Inflammatory macrophage treated with lipopolysaccharide for 1 hour (primary cell): ENCODE measurements at regions not wholly inside any gene's neighbourhood (a gene's known extent, or its start where the extent isn't known, plus 50 kb on each side); places are given as distances from the start of the nearest gene placed in this dataset.
A peak's percentile ranks its signal among the peaks of the same experiment; 100 is the strongest.

Experiments
- DNase-seq, 2 donors: peaks; one replicate each; pipeline ENCODE4 v3.0.0-alpha.2; 2020 to 2022

DNA sequence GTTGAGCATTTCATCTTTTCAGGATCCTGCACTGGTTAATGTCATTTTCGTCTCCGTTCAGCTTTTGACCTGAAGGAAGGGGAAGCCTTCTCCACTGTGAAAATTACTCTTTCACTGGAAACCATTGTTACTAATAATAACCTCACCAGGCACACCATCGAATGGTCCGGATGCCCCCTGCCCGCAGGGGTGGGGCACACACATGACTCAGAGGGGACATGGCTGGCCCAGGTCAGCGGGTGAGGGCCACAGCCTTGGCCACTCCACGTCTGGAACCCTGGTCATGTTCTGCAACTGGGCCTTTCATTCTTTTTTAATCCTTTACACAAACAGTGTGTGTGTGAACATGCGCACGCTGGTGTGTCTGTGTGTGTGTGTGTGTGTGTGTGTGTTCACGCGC lies 191.8 kb downstream of the BCOR start:
- no peak for DNase-seq

DNA sequence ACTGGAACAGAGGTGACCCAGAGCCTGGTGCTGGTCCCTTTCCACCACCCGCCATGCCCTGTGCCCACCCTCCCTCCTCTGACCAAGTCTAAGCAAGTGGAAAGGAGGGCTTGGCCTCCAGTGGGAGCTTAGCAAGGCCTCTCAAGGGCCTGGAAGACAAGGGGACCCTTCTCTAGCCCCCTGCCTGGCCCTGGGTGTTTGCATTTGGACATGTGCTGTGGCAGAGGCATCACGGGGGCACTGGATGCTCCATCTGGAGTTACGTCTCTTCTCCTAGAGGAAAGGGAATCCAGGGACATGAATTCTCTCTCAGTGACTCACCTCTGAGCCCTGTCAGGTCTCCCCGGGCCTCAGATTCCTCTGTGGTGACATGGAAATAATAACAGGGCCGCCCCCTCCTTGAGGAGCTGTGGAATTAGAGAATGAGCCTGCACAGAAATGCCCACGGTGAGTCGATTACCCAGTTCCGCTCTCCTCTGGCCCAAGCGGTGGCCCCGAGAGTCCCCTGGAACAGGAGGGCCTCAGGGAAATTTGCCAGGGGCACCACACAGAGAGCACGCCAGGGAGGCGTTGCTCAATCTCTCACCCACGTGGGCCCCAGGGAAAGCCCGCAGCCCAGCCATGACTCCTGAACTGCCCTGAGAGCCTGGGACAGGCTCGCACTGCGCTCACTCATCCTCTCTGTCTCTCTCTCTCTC lies 189.6 kb downstream of the BCOR start:
- peak; percentile 78 to 84 for DNase-seq

DNA sequence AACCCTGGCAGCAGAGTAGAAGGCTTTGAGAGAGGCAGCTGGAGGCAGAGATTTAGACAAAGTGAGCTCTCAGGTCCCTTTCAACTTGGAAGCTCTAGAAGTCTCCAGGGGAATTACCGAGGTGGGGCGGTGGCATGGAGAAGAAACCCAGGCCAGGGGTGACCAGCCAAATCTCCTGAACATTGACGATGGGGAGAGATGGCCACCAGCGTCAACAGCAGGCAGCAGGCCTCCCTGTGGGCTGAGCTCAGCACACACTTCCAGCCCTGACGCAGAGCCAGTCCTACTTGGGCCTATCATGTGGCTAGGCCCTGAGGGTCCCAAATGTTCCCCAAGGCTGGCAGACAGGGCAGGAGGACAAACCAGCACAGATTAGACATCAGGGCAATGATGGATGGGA lies 187.8 kb downstream of the BCOR start:
- no peak for DNase-seq

DNA sequence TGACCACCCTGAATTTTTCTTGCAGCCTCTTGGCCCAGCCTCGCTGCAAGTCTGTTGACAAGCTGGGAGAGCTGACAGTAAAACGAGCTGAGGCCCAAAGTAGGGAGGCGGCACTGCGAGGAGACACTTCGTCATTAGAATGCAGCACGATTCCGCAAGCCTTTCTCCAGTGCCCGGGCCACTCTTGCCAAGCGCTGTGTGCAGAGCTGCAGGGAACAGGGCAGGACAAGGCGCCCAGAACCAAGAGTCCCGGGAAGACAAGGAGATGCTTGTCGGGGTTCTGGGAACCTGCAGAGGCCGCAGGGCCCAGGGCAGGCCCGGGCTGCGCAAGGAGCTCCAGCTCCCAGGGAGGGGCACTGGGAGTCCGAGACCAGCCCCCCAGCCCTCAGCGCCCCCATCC lies 187.1 kb downstream of the BCOR start:
- DNase-seq = no peak

DNA sequence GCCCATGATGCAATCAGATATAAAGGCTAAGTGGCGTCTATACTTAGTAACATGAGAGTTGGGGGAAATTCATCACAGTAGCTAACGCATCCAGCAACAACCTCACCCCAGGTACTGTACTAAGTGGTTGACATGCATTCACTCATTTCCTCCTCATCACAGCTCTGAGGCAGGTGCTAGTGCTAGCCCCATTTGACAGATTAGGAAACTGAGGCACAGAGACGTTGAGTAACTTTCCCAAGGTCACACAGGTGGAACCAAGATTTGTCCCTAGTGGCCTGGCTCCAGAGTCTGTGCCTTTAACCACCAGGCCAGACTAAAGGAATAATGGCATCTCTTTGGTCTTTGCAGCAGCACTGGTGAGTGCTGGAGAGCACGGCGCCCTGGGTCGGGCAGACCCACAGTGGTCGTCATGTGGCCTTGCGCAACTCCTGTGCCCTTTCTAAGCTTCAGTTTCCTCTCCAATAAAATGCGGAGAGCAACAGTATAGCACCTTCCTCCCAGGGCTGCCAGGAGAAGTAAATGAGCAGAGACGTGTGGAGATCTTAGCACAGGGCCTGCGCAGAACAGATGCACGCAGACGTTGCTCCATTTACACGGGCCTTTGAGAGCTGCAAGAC lies 186.4 kb downstream of the BCOR start:
- no peak for DNase-seq

DNA sequence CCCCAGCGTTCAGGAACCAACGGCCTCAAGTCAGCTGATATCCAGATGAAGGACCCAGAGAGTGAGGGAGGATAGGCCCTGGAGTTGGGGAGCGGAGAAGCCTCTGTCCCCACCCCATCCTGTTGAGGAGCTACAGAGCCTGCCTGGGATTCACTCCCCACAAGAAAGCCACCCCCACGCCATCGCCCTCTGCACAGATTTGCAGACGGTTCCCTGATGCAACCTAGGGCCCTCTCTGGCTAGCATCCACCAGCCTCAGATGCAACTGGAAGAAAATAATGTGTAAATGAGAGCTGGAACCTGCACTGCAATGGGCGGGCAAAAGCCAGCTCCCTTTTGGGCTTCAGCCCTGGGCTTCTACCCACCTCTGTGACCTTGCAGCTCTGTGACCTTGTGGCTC lies 185.6 kb downstream of the BCOR start:
- no peak for DNase-seq

DNA sequence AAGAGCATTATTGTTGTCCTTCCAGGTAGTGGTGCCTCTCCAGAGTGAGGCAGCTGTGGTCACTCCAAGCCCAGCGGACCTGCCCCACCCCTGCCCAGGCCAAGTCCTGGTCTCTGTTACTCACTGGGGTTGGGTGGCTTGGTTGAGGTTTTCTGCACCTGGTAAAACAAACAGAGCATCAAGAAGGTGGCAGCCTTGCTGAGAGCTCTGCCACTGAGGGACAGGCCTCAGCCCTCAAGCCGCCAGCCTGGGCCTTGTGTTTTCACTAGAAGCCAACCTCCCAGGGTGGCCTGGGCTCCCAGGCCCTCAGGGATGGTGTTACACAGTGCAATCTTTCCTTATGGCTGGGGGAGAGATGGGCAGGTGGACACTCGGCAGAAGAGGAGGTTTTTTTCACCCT lies 182.7 kb downstream of the BCOR start:
- no peak for DNase-seq

DNA sequence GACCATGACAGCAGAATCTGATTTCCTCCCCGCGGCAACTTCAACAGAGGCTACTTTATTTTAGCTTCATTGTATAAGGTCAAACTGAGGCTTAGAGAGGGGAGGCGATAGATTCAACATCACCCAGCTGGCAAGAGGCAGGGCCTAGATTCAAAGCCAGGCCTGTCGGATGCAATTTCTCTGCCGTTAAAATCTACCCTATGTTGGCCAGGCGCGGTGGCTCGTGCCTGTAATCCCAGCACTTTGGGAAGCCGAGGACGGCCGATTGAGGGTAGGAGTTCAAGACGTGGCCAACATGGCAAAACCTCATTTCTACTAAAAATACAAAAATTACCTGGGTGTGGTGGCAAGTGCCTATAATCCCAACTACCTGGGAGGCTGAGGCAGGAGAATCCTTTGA lies 182.2 kb downstream of the BCOR start:
- DNase-seq = no peak

DNA sequence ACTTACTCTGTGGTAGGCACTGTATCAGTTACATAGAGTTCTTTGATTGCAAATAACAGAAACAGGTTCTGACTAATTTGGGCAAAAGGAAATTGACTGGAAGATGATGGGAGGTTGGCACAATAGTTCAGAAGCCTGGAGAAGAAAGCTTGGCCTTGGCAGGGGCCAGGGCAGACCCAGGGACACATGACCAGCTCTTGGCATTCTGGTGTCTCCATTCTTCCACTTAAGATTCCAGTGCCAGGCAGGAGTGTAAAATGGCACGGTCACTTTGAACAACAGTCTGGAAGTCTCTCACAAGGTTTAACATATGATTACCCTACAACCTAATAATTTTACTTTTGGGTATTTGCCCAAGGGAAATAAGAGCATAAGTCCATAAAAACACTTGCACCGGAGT lies 175.9 kb downstream of the BCOR start:
- no peak for DNase-seq

DNA sequence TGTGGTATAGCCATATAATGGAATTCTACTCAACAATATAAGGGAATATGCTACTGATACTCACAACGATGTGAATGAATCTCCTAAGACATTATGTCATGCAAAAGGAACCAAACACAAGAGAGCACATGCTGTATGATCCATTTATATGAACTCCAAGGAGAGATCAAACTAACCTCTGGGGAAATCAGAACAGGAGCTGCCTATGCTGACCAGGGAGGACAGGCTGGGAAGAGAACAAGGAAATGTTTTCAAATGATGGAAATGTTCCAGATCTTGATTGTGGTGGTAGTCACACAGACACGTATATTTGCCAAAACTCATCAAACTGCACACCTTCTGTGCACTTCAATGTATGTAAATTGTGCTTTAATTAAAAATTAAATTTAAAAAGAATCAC lies 175.3 kb downstream of the BCOR start:
- no peak for DNase-seq

DNA sequence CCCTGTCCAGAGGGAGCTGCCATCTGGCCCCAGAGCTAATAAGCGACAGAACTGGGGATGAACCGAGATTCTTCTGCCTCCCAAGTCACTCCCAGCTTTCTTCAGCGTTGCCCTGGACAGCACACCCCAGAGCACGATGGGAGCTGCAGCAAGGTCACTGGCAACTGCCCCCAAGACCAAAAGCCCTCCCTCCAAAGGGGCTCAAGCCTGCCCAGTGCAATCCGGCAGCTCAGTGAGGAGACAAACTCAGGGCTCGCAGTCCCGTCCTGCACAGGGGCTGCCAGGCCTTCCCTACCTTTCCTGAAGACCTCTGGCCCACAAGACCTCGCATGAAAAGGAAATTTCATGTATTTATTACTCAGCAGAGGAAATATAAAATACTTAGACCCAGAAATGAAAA lies 174.8 kb downstream of the BCOR start:
- DNase-seq = no peak

DNA sequence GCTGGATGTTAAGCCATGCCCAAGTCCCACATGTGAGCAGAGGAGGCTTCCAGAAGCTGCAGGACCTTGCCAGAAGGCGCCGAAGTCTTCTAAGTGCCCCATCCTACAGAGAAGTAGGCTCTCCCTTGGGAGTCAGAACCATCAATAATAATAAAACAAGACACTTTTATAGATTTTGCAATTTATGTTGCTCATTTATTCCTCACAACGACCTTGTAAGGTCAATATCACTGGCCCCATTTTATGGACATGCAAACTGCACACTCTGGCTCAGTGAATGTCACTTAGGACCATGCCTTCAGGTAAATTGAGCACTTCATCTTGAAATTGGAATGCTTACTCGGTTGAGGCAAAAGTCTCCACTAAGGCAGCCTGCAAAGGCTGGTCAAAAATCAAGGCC lies 170.4 kb downstream of the BCOR start:
- DNase-seq = no peak

DNA sequence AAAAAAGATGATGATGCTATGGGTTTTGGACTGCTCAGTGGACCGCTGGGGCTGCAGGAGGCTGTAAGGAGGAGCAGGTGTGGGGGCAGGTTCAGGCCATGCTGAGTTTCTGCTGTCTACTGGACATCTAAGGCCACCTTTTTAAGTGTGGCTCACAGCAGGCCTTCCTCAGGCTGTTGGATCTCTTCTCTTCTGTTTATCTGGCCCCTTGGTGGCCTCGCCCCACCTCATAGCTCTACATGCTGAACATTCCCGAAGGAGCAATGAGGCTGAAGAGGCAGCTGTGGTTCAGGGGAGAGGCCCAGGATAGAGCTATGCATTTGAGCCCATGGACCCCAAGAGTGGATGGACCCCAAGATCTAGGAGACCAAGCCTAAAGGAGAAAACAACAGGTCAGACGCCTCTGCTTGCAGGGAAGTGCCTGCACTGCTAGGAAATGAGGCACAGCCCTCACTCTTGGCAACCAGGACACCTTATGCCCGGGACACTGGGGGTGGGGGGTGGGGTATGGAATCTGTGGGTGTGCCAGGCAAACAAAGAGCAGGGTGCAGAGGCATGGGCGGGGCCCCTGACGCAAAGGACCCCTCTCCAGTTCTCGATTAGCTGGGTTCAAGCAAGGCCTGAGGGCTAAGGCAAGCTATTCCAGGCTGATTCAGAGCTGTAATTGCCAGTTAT lies 168.9 kb downstream of the BCOR start:
- DNase-seq = no peak

DNA sequence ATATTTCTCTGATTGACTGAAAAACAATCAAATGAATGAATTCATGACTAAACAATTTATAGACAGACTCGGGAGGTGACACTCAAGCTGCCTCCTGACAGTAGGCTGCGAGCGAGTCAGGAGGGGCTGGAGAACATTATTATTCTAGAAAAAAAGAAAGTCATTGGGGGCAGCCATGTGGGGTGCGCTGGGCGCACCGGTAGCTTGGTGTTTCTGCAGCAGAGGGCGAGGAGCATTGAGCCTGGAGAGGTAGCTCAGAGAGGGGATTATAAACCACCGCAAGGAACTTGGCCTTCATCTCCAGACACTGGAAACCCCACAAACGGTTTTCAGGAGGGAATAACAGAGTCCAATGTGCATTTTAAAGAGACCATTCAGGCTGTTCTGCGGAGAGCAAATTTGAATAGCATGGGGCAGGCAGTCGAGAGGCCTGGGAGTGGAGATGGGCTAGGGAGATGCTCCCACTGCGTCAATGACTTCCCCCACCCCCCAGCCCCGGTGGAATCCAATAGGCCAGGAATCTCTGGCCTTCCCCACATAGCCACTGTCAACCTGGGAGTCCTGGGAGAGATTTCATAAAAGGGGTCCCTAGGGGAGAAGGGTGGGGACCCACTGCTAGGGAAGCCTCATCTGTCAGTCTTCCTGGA lies 168.3 kb downstream of the BCOR start:
- no peak for DNase-seq

DNA sequence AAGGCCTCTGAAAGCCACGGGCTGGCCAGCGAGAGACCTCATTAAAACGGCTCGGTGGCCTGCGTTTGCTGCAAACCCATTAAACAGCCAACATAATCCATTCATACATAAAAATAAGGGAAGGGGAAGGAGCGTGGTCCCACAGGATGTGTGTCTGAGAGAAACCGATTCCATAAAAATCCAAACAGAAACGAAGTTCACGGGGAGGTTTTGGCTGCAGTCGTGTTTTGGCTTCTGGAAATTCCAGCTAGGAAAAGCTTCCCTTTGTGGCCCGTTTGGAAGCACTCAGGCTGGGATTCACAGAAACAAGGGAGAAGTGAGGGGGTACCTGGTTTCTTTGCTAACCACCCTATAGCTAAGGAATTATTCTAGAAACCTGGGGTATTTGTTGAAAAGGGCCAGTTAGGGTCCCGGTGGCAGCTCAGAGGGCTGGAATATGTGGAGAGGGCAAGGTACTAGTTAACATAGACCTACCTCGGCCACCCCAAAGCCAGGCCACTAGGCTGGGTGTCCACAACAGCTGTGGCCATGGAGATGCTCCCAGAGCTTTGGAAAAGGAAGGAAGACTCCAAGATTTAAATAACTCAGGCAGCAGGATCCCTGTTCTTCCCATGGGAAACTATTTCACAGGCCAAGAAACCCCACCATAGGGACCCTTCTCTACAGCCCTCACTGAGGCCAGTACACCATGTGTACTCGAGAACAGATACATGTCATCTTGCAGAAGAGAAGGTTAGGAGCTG lies 166.8 kb downstream of the BCOR start:
- no peak for DNase-seq

DNA sequence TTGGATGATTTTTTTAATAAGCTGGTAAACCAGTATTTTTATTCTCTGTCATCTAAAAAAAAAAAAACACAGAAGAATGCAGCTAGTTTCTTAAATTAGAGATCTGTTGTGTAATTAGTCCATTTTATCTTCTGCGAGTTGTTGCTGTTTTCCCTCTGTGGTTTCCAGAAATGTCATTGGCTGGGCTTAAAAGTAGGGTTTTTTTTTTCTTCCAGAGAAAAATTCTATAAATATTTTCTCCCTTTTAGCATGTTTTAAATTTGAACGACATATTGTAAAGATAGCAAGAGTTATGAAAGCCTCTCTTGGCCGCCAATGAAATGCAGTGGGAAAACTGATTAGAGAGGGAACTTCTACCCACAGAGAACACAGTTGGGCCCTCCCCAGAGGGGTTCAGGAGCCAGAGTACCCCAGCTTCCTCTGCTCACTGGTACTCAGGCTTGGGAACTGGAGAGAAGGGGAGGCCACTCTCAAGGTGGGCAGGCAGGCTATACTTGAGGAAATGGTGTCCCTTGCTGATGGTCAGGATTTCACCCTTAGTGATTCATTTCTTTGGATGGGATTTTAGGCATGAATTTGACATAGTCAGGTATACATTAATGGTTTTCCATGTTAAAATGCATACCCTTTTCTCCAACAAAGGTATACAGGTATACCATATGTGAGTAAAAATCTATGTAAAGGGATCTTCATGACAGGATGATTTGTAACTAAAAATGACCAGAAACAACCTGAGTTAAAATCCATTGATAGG lies 166.1 kb downstream of the BCOR start:
- DNase-seq = no peak

DNA sequence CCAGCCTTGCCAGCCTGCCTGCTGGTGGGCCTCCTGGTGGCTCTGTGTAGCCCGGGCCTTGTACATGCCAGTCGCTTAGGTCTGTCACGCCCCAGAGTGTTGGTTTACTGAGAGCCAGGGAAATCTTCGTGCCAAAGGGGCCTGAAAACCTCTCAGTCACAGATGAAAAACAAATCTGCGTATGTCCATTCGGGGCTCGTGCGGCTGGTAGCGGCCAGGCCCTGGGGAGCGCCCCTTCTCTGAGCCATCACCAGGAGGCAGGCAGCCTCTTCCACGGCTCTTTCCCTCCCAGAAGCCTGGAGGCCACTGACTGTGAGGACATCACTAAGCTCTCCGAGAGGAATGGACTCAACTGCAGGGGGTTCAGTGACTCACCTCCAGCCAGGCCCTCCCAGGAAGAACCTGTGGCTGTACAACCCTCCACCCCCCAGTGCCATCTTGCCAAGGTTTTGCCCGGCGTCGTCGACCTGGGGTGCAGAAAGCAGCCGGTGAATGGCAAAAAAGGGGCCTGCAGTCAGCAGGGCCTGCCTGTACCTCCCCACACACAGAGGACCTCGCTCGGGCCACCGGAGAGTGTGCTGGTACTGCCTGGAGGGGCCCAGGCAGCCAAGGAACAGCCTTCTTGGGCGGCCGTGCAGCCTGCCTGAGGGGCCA lies 162.2 kb downstream of the BCOR start:
- DNase-seq = no peak

DNA sequence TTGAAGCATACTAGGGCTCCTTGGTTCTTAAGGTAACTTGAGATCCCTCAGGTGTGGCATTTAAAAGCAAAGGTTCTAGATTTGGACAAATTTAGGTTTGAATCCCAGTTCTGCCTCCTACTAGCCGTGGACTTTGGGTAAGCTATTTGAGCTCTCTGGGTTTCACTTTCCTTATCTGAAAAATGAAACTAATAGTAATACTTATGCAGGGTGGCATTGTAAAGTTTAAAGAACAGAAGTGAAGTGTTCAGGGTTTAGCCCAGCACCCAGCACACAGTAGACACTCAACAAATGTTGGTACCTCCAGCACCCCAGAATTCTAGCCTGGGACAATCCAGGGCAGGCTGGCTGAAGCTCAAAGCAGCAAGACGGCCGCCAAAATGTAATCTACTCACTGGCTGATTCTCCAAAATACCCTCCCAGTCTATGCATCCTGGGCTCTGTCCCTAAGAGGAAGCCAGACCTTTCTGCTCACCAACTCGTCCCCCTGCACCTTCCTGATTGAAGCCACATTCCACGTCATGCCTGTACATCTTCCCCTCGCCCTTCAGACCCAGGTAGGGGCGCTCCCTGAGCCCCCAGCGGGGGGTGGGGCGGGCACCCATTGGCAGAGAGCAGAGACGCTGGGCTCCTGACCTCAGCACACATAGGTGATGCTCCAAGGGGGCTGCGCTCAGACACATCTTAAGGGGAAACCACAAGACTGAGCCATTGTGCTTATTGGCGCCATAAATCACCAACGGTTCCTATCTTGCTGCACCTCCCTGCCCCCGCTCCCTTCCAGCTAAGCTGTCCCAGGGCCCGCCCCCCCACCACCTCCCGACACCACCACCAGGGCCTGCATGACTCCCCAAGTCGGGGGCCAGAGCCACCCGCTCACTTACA lies 160.6 kb downstream of the BCOR start:
- DNase-seq = no peak

DNA sequence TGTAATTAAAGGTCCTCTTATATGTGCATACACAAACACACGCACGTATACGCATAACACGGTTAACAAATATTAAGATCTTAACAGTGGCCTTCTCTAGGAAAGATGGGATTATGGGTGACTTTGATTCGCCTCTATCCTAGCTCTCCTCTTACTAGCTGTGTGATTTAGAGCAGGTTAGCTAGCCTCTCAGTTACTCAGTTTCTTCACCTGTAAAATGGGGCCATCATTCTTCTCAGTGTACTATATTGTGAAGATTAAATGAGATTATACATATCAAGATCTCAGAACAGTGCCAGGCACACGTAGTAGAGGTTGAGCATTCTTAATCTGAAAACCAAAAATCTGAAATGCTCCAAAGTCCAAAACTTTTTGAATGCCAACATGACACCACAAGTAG lies 159.3 kb downstream of the BCOR start:
- DNase-seq = no peak

DNA sequence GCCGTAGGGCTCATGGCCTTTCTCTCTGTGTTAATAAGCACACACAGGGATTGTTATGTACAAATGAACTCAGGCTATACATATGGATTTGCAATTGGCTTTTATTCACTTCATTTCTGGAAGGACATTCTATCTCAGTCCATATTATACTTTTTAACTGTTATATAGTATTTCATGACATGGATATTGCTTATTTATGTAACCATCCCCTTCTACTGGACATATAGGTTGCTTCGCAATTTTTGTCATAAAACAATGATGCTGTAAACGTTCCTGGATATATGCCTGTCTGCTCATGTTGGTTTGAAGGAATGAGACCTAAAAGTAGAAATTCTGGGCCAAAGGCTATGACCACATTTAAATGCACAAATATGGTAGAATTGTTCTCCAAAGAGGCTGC lies 158.1 kb downstream of the BCOR start:
- DNase-seq = no peak

DNA sequence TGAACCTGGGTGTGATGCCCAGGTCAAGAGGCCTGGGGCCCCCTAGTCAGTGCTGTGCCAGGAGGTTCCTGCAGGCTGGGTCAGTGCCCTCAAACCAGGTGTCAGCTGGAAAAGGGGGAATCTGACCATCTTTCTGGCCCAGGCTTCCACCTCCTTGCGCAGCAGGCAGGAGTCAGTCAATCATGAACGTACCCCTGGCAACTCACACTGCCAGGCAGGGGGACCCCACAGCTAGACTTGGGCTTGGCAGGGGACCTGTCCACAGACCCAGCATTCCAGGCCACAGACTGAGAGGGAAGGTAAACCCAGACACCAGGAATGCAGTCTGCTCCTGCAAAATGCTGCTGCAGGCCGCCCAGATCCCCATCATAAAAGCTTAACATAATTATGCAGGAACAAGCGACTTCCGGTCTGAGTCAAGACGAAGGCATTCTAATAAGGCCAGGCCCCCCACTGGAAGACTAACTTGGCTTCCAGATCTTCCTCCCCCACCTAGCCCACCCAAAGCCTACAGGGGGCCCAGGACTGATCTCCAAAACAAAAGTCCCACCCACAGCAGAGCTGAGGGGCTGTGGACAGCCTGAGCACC lies 156.3 kb downstream of the BCOR start:
- DNase-seq = no peak
